Prostate gland (tissue), 2 donors: ENCODE measurements at regions not wholly inside any gene's neighbourhood (a gene's known extent, or its start where the extent isn't known, plus 50 kb on each side); places are given as distances from the start of the nearest gene placed in this dataset.

Experiments
- DNase-seq: peaks from one replicate; pipeline ENCODE4 v3.0.0-alpha.2; 2019; ENCODE audit warnings: low spot score
- H3K27ac ChIP-seq, 2 donors: fragments of 200-600 bp; sonication (generic); 2 replicates each; pipeline ENCODE4 v1.5.1; 2017 to 2019
- H3K27me3 ChIP-seq: fragments of 200-600 bp; sonication (generic); replicated peaks from 2 replicates; pipeline ENCODE4 v1.5.1; 2019; ENCODE audit not compliant: insufficient read depth
- H3K36me3 ChIP-seq, 2 donors: fragments of 200-600 bp; sonication (generic); 1 replicate in 1 of 2; 2 replicates in 1 of 2; pipeline versions ENCODE4 v1.5.1 to v1.8.1; 2017 to 2019
- H3K4me1 ChIP-seq: fragments of 200-600 bp; sonication (generic); replicated peaks from 2 replicates; pipeline ENCODE4 v1.5.1; 2019
- H3K4me3 ChIP-seq, 2 donors: fragments of 200-600 bp; sonication (generic); 2 replicates each; pipeline ENCODE4 v1.5.1; 2017 to 2019
- H3K9me3 ChIP-seq: fragments of 200-600 bp; sonication (generic); 2 replicates; pipeline ENCODE4 v1.5.1; 2017
- CTCF ChIP-seq, 4 experiments: fragments of 200-600 bp in 2 of 4; fragments of 450-650 bp in 2 of 4; sonication (generic) in 2 of 4; IDR thresholded peaks; 1 replicate in 3 of 4; 2 replicates in 1 of 4; pipeline ENCODE4 v1.5.1; 2016 to 2019; ENCODE audit warnings: antibody characterized with exemption in 4 of 4, mild to moderate bottlenecking in 2 of 4, moderate library complexity in 2 of 4
- POLR2A ChIP-seq: fragments of 450-650 bp; IDR thresholded peaks from one replicate; pipeline ENCODE4 v1.6.1; 2016; ENCODE audit warnings: antibody characterized with exemption, mild to moderate bottlenecking
- POLR2AphosphoS5 ChIP-seq: sonication (generic); formaldehyde crosslinking; IDR thresholded peaks from one replicate; pipeline ENCODE4 v1.6.1; 2017; ENCODE audit warnings: antibody characterized with exemption
- WGBS: methylation state at CpG from one replicate; pipeline ENCODE4 v1.1.5; 2018; 5-methylcytosine and 5-hydroxymethylcytosine counted together
- intact Hi-C: fragments of 100-400 bp; cut with DNase I; formaldehyde crosslinking; loops from one replicate; pipeline ENCODE4 v1.14.2; 2022

GRCh38 chr4:180105362-180105761 is 2137.8 kb upstream of the TENM3 start:
- H3K4me3 ChIP-seq: no peak overlapping the region
- intact Hi-C loops: no loop called here
- WGBS: 89% methylated on average over 3 of the region's 3 CpGs
- no peaks in the 10 kb centered on the region for H3K9me3 ChIP-seq
- H3K4me1 ChIP-seq: no peaks in the 10 kb centered on the region
- H3K27ac ChIP-seq: no peak overlapping the region
- no peaks in the 10 kb centered on the region for H3K36me3 ChIP-seq
- no peak for TF ChIP-seq POLR2AphosphoS5
- TF ChIP-seq CTCF (IDR thresholded peaks at IDR 0.05): no peak
- no peak for TF ChIP-seq POLR2A
- no peak for DNase-seq
- no peaks in the 10 kb centered on the region for H3K27me3 ChIP-seq

- no peaks in the 10 kb centered on the region for H3K4me1 ChIP-seq
- intact Hi-C loops: no loop called here
- H3K27ac ChIP-seq: no peak overlapping the region
- no peaks in the 10 kb centered on the region for H3K36me3 ChIP-seq
- no peaks in the 10 kb centered on the region for H3K27me3 ChIP-seq
- TF ChIP-seq POLR2A (no peak), CTCF (IDR thresholded peaks at IDR 0.05) (no peak), POLR2AphosphoS5 (no peak)
- WGBS: 86% methylated on average over 2 of the region's 2 CpGs
- H3K9me3 ChIP-seq: no peaks in the 10 kb centered on the region
- DNase-seq: no peak
- no peak overlapping the region for H3K4me3 ChIP-seq
Observed at GRCh38 chr4:180106122-180106521, 2137.1 kb upstream of the TENM3 start.

GRCh38 chr4:180106997-180107396 is 2136.2 kb upstream of the TENM3 start:
- Histone ChIP-seq H3K27ac (no peak overlapping the region), H3K9me3 (no peaks in the 10 kb centered on the region), H3K36me3 (no peaks in the 10 kb centered on the region), H3K4me3 (no peak overlapping the region), H3K27me3 (no peaks in the 10 kb centered on the region), H3K4me1 (no peaks in the 10 kb centered on the region)
- intact Hi-C loops: no loop called here
- WGBS: 90% methylated on average over 6 of the region's 6 CpGs
- DNase-seq: no peak
- no peak for TF ChIP-seq POLR2A
- no peak for TF ChIP-seq CTCF (IDR thresholded peaks at IDR 0.05)
- TF ChIP-seq POLR2AphosphoS5: no peak

GRCh38 chr4:180116840-180117239 is 2126.4 kb upstream of the TENM3 start:
- TF ChIP-seq CTCF (IDR thresholded peaks at IDR 0.05) (no peak), POLR2A (no peak), POLR2AphosphoS5 (no peak)
- Histone ChIP-seq H3K9me3 (no peaks in the 10 kb centered on the region), H3K36me3 (no peaks in the 10 kb centered on the region), H3K4me1 (no peaks in the 10 kb centered on the region), H3K4me3 (no peak overlapping the region), H3K27ac (no peak overlapping the region), H3K27me3 (no peaks in the 10 kb centered on the region)
- no peak for DNase-seq
- intact Hi-C loops: no loop called here
- WGBS: 87% methylated on average over 4 of the region's 4 CpGs

GRCh38 chr4:180120068-180120467 is 2123.1 kb upstream of the TENM3 start:
- WGBS: 34% methylated on average over 3 of the region's 3 CpGs
- intact Hi-C loops: no loop called here
- no peak for DNase-seq

More at GRCh38 chr4:180120068-180120467, 2123.1 kb upstream of the TENM3 start:
- Histone ChIP-seq H3K36me3 (no peaks in the 10 kb centered on the region), H3K9me3 (no peaks in the 10 kb centered on the region), H3K27ac (no peak overlapping the region), H3K27me3 (no peaks in the 10 kb centered on the region), H3K4me3 (no peak overlapping the region), H3K4me1 (no peaks in the 10 kb centered on the region)
- peak in 1 of 4 experiments; percentile 22 for TF ChIP-seq CTCF (IDR thresholded peaks at IDR 0.05)
- no peak for TF ChIP-seq POLR2A
